ENCODE measurements at regions not wholly inside any gene's neighbourhood (a gene's known extent, or its start where the extent isn't known, plus 50 kb on each side); places are given as distances from the start of the nearest gene placed in this dataset.

- TF ChIP-seq POLR2A (IDR thresholded peaks at IDR 0.05; ENCODE audit: low read depth) (no peak), CTCF (IDR thresholded peaks at IDR 0.05) (no peak)
These were observed 54.9 kb upstream of the RFC3 start for GRCh38 chr13:33763021-33763420.

All from esophagus muscularis mucosa (tissue), 3 donors.